Limb (tissue), 2 donors: ENCODE measurements at regions not wholly inside any gene's neighbourhood (a gene's known extent, or its start where the extent isn't known, plus 50 kb on each side); places are given as distances from the start of the nearest gene placed in this dataset.
"Not testable (repeated sequence)": the region's sequence is repeated elsewhere in the genome, so short reads cannot be mapped to it uniquely, and the experiment has no call there.

Experiments
- DNase-seq, 2 donors: peaks; one replicate each; pipeline ENCODE4 v3.0.0-alpha.2; 2016; ENCODE audit errors: extremely low spot score in 2 of 2

- DNase-seq, result no peak
Measured at GRCh38 chr21:31537872-31538576, 121.5 kb upstream of the SOD1 start.

- DNase-seq, result no peak
Measured at GRCh38 chr21:31536138-31536537, 123.4 kb upstream of the SOD1 start.

DNA sequence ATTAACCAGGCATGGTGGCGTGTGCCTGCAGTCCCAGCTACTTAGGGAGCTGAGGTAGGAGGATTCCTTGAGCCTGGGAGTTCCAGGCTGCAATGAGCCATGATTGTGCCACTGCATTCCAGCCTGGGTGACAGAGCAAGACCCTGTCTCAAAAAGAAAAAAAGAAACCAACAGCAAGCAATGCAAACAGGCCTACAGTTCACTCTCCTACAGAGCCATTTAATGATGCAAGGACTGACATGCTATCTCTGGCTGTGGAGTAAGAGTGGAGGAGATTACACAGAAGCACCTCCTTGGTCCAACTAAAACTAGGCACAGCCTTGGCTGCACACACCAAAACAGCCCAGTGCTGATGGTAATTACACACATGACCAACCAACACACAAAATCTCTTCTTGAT is 127.5 kb upstream of the SOD1 start:
- no peak for DNase-seq

- DNase-seq, result peak in 1 of 2 donors; percentile 68
Measured at GRCh38 chr21:31530897-31531705, 128.4 kb upstream of the SOD1 start.

DNA sequence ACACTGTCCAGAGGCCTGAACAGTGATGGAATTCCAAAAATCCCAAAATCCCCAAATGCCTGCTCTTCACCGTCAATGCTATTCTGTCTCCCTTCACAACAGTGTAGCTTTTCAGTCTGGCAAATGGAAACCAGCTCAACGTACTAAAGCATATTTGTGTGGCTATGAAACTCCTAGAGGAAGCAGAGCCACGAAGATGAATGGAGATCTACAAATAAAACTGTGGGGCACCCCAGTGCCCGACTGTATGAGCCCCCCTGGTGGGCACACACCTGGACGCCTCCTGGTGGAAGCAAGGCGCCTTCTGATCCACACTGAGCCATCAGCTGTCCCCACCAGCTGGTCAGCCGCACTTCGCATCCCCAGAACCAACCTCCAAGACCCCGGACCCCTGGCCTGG is 129.1 kb upstream of the SOD1 start:
- no peak for DNase-seq

GRCh38 chr21:31529406-31529805 is 130.1 kb upstream of the SOD1 start:
- DNase-seq, result no peak

- no peak for DNase-seq
Measured at GRCh38 chr21:31526040-31526439, 133.5 kb upstream of the SOD1 start.

- no peak for DNase-seq
Measured at GRCh38 chr21:31524140-31524539, 135.4 kb upstream of the SOD1 start.

DNA sequence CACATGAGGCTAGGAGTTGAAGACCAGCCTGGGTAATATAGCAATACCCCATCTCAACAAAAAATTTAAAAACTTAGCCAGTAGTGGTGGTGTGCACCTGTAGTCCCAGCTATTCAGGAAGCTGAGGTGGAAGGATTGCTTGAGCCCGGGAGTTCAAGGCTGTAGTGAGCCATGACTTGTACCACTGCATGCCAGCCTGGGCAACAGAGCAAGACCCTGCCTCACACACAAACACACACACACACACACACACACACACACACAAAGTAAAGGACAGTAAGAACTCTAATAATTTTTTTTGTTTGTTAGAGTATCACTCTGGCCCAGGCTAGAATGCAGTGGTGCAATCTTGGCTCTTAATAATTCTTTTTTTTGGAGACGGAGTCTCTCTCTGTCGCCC is 138.0 kb upstream of the SOD1 start:
- no peak for DNase-seq

GRCh38 chr21:31520561-31521098 is 138.9 kb upstream of the SOD1 start:
- DNase-seq, result peak; percentile 35 to 56

GRCh38 chr21:31518580-31518979 is 140.9 kb upstream of the SOD1 start:
- DNase-seq, result no peak

DNA sequence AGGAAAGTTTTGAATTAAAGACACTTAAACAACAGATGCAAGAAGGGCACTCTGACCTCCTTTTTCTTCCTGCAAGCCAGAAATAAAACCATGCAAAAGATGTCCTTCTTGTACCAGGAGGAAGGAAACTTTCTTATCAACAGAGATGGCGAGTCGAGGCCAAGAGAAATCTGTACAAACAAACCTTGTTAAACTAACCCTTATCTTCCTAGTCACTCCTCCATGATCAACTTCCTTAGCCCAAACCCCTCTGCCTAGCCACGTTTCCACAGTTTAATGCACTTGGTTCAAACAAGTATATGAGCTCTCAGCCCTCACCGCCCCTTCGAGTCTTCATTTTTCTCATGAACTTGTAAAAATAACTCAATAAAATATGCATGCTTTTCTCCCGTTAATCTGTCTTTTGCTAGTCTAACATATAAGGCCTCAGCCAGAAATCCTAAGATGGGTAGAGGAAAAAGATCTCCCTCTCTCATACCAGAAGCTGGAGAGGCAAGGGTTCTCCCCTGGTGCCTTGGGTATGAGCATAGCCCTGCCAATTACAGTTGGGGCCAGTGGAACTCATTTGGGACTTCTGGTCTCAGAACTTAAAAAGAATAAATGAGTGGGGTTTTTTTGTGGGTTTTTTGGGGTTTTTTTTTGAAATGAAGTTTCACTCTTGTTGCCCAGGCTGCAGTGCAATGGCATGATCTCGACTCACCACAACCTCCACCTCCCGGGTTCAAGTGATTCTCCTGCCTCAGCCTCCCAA is 141.7 kb upstream of the SOD1 start:
- DNase-seq, result no peak

DNA sequence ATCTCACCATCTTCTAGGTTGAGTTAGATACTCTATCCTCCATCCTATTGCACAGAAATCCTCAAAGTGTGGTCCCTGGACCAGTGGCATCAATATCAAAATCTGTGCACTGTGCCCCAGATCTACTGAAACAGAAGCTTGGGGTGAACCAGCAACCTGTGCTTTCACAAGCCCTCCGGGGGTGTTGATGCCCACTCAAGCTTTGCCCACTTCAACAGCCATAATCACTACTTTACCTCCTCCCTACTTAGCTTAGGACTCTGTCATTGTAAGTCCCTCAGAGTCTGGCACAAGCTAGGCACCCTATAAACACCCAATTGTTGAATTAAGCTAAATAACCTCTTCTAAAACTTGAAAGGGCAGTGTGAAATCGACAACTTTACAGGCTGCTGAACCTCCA is 144.2 kb upstream of the SOD1 start:
- no peak for DNase-seq

- peak; percentile 27 to 56 for DNase-seq
Measured at GRCh38 chr21:31514598-31514997, 144.9 kb upstream of the SOD1 start.

GRCh38 chr21:31513541-31513940 is 146.0 kb upstream of the SOD1 start:
- DNase-seq, result not testable (repeated sequence)

DNA sequence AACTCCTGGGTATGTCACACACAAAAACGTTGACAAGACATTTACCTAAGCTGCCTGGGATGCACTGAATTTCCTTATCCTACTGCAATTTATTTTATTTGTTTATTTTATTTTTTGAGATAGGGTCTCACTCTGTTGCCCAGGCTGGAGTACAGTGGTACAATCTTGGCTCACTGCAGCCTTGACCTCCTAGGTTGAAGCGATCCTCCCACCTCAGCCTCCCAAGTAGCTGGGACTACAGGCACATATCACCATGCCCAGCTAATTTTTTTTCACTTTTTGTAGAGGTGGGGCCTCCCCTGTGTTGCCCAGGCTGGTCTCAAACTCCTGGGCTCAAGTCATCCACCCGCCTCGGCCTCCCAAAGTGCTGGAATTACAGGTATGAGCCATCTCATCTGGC is 147.5 kb upstream of the SOD1 start:
- DNase-seq, result not testable (repeated sequence)

DNA sequence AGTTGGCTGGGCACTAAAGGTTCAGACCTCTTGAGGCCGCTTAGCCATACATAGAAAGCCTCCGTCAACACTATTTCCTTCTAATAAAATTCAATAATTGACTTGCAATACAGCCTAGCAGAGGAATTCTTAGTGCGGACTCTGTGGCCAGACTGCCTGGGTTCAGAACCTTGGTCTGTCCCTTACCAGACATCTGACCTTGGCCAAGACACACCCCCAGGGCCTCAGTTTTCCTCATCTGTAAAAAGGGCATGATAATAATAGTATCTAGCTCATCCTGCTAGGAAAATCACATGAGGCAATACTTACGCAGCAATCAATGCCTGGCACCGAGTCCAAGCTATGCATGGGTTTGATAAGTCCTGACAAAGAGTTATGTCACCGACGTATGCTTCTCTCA is 148.2 kb upstream of the SOD1 start:
- no peak for DNase-seq

GRCh38 chr21:31509194-31510017 is 150.1 kb upstream of the SOD1 start:
- DNase-seq, result no peak

- no peak for DNase-seq
Measured at GRCh38 chr21:31505975-31506374, 153.5 kb upstream of the SOD1 start.

- no peak for DNase-seq
Measured at GRCh38 chr21:31503939-31504338, 155.6 kb upstream of the SOD1 start.

GRCh38 chr21:31503467-31503866 is 156.0 kb upstream of the SOD1 start:
- no peak for DNase-seq
